ENCODE measurements at regions not wholly inside any gene's neighbourhood (a gene's known extent, or its start where the extent isn't known, plus 50 kb on each side); places are given as distances from the start of the nearest gene placed in this dataset.
"Not testable (repeated sequence)": the region's sequence is repeated elsewhere in the genome, so short reads cannot be mapped to it uniquely, and the experiment has no call there.

GRCh38 chr1:89436856-89437255 is 73.0 kb downstream of the GBP6 start:
- no peak for DNase-seq (ENCODE audit: low spot score)

- DNase-seq (ENCODE audit: low spot score): not testable (repeated sequence)
Observed at GRCh38 chr1:89438301-89438700, 74.4 kb downstream of the GBP6 start.

GRCh38 chr1:89440911-89441310 is 77.1 kb downstream of the GBP6 start:
- no peak for DNase-seq (ENCODE audit: low spot score)

GRCh38 chr1:89444791-89445190 is 79.8 kb upstream of the LRRC8B start:
- DNase-seq (ENCODE audit: low spot score): no peak

GRCh38 chr1:89451011-89451410 is 73.6 kb upstream of the LRRC8B start:
- no peak for DNase-seq (ENCODE audit: low spot score)

- no peak for DNase-seq (ENCODE audit: low spot score)
Observed at GRCh38 chr1:89453123-89453972, 71.3 kb upstream of the LRRC8B start.

GRCh38 chr1:89454845-89455521 is 69.6 kb upstream of the LRRC8B start:
- DNase-seq (ENCODE audit: low spot score): peak; percentile 50

GRCh38 chr1:89457046-89457445 is 67.6 kb upstream of the LRRC8B start:
- no peak for DNase-seq (ENCODE audit: low spot score)

- DNase-seq (ENCODE audit: low spot score): no peak
Observed at GRCh38 chr1:89459081-89459480, 65.5 kb upstream of the LRRC8B start.

GRCh38 chr1:89460325-89460724 is 64.3 kb upstream of the LRRC8B start:
- no peak for DNase-seq (ENCODE audit: low spot score)

- DNase-seq (ENCODE audit: low spot score): no peak
Observed at GRCh38 chr1:89462250-89462649, 62.4 kb upstream of the LRRC8B start.

GRCh38 chr1:89464008-89464407 is 60.6 kb upstream of the LRRC8B start:
- DNase-seq (ENCODE audit: low spot score): no peak

GRCh38 chr1:89465201-89465600 is 59.4 kb upstream of the LRRC8B start:
- DNase-seq (ENCODE audit: low spot score): no peak

GRCh38 chr1:89466307-89466930 is 58.2 kb upstream of the LRRC8B start:
- DNase-seq (ENCODE audit: low spot score): no peak

GRCh38 chr1:89472253-89472652 is 52.4 kb upstream of the LRRC8B start:
- no peak for DNase-seq (ENCODE audit: low spot score)

- DNase-seq (ENCODE audit: low spot score): no peak
Observed at GRCh38 chr1:89472886-89473417, 51.7 kb upstream of the LRRC8B start.
